ENCODE measurements at regions not wholly inside any gene's neighbourhood (a gene's known extent, or its start where the extent isn't known, plus 50 kb on each side); places are given as distances from the start of the nearest gene placed in this dataset.

DNA sequence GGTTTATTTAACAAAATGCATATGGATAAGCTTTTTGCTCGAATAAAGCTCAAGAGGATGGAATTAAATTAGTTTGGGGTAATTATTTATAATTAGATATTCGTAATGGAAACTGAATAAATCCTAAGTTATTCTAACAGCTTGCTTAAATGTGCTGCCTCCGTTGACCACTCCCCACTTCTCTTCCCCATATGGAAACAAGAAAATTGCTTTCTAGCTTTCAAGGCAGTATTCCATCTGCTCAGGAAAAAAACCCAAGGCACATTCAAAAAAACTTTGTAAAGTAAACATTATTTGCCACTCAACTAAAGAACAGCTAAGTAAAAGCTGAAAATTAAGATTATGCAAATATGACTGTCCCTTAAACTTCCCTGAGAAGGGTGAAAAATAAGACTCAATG is 369.2 kb downstream of the HAO1 start:
- TF ChIP-seq, protein P1, sequence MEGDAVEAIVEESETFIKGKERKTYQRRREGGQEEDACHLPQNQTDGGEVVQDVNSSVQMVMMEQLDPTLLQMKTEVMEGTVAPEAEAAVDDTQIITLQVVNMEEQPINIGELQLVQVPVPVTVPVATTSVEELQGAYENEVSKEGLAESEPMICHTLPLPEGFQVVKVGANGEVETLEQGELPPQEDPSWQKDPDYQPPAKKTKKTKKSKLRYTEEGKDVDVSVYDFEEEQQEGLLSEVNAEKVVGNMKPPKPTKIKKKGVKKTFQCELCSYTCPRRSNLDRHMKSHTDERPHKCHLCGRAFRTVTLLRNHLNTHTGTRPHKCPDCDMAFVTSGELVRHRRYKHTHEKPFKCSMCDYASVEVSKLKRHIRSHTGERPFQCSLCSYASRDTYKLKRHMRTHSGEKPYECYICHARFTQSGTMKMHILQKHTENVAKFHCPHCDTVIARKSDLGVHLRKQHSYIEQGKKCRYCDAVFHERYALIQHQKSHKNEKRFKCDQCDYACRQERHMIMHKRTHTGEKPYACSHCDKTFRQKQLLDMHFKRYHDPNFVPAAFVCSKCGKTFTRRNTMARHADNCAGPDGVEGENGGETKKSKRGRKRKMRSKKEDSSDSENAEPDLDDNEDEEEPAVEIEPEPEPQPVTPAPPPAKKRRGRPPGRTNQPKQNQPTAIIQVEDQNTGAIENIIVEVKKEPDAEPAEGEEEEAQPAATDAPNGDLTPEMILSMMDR (IDR thresholded peaks at IDR 0.05), result no peak
- TF ChIP-seq USF1 (IDR thresholded peaks at IDR 0.05; ENCODE audit: borderline replicate concordance, low read depth) (no peak), ELF1 (IDR thresholded peaks at IDR 0.05) (no peak)
